NCI-H748 (cell line): ENCODE measurements at regions not wholly inside any gene's neighbourhood (a gene's known extent, or its start where the extent isn't known, plus 50 kb on each side); places are given as distances from the start of the nearest gene placed in this dataset.
A peak's percentile ranks its signal among the peaks of the same experiment; 100 is the strongest.
"Not testable (repeated sequence)": the region's sequence is repeated elsewhere in the genome, so short reads cannot be mapped to it uniquely, and the experiment has no call there.

ENCODE experiments used
- DNase-seq: peaks from one replicate; lab custom pipeline; 2025; ENCODE audit not compliant: unreplicated experiment; lab: John Stamatoyannopoulos, UW

- no peak for DNase-seq
Measured at GRCh38 chr5:119879446-119879845, 250.1 kb downstream of the FAM170A start.

DNA sequence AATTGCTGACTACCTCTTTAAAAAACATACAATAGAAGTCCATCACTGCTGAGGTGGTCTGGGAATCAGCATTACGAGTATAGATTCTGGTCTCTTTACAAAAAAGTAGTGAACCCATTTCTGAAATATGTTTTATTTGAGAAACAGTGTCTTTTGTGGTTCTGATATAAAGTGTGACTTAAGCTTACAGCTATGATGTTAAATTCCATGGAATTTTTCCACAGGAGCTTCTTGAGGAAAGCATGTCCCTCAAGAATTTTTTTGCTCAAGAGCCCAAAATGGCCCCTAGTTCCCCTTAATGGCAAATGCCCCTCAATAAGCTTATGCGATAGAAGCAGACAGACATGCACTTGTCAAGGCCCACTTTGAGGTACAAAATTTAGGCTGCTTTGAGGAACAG lies 265.7 kb downstream of the FAM170A start:
- no peak for DNase-seq

DNA sequence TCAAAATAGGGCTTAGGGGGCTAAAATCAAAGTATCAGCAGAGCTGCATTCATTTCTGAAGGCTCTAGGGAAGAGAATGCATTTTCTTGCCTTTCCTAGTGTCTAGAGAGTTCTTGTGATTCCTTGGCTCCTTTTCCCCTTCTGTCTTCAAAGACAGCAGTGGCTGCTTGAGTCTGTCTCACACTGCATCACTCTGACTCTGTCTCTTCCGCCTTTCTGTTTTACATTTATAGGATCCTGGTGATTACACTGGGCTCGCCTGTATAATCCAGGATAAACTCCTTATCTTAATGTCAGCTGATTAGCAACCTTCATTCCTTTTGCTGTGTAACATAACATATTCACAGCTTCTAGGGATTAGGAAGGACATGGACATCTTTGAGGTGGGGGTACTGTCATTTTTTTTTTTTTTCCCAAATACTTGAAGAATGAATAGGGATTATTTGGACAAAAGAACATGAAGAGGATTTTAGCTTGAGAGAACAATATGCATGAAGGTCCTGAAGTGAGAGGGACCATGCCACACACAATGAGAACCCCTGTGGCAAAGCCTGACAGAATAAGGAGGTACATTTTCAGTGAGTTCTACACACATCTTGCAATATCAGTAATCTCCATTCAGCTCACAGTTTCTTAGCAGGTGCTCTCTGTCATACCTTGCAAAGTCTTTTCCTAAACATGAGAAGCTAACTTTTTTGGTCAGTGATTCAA lies 267.6 kb downstream of the FAM170A start:
- no peak for DNase-seq

GRCh38 chr5:119897537-119898370 lies 268.4 kb downstream of the FAM170A start:
- peak; percentile 9 for DNase-seq

GRCh38 chr5:119899981-119900380 lies 270.6 kb downstream of the FAM170A start:
- no peak for DNase-seq

DNA sequence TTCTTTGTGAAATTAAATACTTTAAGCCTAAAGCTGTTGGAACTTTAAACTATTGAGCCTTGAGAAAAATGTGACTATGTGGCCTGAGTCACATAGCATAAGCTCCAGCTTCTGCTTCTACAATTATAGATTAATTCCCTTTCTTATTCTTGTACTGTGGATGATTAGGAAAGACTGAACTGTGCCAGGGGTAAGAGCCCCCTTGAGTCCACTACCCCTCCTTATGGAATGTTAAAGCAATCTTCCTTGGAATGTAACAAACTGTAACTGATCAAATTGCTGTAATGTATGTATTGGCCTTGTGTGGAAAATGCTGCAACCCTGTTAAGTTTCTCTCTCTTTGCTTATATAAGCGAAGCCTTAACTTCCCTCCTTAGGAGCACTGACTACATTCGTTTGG lies 273.2 kb downstream of the FAM170A start:
- DNase-seq = no peak

GRCh38 chr5:119913425-119913824 lies 284.1 kb downstream of the FAM170A start:
- DNase-seq = peak; percentile 53

- DNase-seq = no peak
Measured at GRCh38 chr5:119919279-119919678, 289.9 kb downstream of the FAM170A start.

DNA sequence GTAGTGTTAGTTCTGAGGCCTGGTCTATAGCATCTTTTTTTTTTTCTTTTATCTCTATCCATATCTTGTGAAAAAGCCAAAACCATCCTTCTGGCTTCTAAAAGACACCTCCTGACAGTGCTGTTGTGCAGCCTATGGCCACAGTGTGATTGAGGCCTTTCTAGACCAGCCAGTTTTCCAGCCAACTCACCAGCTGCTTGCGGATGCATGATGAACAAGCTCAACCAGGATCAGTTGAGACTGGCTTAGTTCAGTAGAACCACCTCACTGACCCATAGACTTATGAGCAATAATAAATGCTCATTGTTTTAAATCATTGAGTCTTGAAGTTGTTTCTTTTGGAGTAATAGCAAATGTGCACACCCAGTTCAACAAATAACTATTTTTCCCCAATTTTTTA lies 296.9 kb downstream of the FAM170A start:
- no peak for DNase-seq

GRCh38 chr5:119928974-119929373 lies 299.6 kb downstream of the FAM170A start:
- no peak for DNase-seq

DNA sequence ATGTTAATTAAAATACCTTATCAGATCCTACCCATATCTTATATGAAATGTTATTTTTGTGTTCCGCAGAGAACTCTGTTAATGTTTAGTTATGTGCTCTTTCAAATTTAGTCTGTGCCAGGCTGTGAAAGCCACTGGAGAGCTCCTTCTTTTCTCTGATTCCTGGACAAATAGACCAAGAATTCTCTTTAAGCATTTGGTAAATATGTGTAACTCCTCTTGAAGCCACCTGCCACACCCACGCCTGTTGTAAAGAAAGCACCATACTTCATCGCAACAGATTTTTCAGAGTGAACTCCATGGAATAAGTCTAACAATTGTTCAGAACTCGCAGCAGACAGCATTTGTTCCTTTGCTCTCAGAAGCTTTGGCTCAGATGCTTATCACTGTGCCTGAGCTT lies 301.1 kb downstream of the FAM170A start:
- DNase-seq = no peak

GRCh38 chr5:119943148-119943547 lies 313.8 kb downstream of the FAM170A start:
- DNase-seq = no peak

GRCh38 chr5:119945691-119946090 lies 316.3 kb downstream of the FAM170A start:
- no peak for DNase-seq

- no peak for DNase-seq
Measured at GRCh38 chr5:119948162-119948561, 318.8 kb downstream of the FAM170A start.

DNA sequence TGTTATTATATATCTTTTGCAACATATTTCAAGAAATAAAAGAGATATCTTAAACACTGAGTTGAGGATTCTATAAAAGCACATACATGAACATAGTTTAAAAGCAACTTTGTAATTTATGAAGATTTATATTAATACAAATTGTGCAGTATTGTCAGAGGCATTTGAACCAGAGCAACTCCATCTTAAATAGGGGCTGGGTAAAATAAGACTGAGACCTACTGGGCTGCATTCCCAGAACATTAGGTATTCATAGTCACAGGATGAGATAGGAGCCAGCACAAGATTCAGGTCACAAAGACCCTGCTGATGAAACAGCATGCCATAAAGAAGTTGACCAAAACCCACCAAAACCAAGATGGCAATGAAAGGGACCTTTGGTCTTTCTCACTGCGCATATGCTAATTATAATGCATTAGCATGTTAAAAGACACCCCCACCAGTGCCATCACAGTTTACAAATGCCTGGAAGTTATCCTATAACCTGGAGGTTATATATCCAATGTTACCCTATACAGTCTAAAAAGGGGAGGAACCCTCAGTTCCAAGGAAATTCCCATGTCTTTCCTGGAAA lies 320.2 kb downstream of the FAM170A start:
- DNase-seq = no peak

DNA sequence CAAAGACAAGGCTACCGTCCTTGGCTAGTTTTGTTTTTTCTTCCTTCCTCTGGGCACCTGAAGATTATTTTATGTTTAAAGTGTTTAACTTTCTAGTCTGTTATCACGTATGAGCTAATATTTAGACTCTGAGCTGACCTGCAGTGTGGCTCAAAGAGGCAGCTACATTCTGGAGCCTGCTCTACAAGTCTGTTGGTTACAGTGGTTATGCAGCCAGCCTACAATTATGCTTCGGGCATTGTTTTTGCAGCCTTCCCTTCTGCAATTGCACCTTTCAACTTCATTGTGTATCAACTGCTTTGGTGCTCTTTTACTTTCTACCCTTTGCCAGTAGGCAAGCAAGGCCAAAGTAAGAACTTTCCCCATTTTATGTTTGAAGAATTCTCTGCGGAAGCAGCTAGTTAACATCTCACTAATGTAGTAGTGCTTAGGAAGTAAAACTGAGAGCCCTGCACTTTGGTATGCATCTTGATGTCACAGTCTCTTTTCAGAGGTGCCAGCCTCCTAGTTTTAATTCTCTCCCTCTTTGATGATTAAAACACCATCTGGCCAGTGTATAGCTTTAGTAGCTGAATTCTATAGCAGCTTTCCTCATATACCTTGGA lies 322.1 kb downstream of the FAM170A start:
- DNase-seq = no peak

DNA sequence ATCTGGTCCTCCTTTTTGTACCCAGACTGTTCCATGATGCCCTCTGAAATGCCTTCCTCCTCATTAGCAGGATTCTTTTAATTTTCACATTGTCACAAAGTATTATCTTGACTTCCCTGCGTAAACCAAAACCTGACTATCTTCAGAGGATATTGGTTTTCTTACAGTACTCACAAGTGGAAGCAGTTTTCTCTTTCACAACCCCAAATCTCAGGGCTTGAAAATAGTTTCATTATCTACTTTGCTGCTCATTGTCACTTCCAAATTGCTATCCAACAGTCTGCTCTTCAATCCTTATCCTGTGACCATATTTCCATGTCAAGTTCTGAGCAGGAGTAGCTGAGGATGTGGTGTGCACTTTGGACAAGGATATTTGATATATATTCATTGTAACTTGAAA lies 324.1 kb downstream of the FAM170A start:
- no peak for DNase-seq

DNA sequence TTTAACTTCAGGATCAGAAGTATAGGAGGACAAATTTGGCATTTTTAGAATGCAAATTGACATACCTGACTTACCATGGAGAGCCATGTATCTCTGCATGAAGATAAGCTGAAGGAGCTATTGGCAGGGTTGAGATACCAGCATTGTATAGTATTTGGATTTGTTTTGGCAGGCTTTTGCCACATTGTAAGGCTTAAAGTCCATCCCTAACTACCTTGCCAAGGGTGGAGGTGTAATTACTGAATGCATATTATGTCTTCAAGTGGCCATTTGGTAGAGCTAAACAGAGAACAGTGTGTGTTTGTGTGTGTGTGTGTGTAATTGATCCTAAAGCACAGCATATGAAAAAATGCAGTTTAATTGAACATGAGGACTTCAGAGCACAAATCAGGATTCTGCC lies 324.7 kb downstream of the FAM170A start:
- DNase-seq = no peak

- no peak for DNase-seq
Measured at GRCh38 chr5:119961993-119962392, 332.6 kb downstream of the FAM170A start.

- DNase-seq = no peak
Measured at GRCh38 chr5:119966028-119966427, 336.7 kb downstream of the FAM170A start.

- no peak for DNase-seq
Measured at GRCh38 chr5:119968690-119969089, 339.3 kb downstream of the FAM170A start.

DNA sequence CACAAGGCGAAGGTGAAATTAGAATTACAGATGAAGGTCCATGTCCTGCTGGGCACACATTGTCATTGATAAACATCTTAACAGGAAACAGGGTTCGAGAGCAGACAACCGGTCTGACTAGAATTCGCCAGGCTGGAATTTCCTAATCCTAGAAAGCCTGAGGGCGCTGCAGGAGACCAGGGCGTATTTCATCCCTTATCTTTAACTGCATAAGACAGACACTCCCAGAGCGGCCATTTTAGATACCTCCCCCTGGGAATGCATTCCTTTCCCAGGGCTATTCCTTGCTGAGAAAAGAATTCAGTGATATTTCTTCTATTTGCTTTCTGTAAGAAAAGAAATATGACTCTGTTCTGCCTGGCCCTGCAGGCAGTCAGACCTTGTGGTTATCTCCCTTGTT lies 357.7 kb downstream of the FAM170A start:
- not testable (repeated sequence) for DNase-seq
